ENCODE measurements at regions not wholly inside any gene's neighbourhood (a gene's known extent, or its start where the extent isn't known, plus 50 kb on each side); places are given as distances from the start of the nearest gene placed in this dataset.

GRCh38 chr2:147647816-147648215 is 197.0 kb upstream of the ACVR2A start:
- POLR2A ChIA-PET (ENCODE audit: low non-redundant PET): no interaction called here
- intact Hi-C loops (cut with micrococcal nuclease; ENCODE audit: unreplicated experiment): no loop called here
- no peak for DNase-seq (ENCODE audit: low spot score)
- H3K27me3 ChIP-seq (replicated peaks; ENCODE audit: insufficient read depth, low read depth, low read length, poor library complexity): no peaks in the 10 kb centered on the region
- TF ChIP-seq EZH2 (IDR thresholded peaks at IDR 0.05; ENCODE audit: borderline replicate concordance, low read depth, low read length, poor library complexity, severe bottlenecking): no peak
- TF ChIP-seq CTCF (conservative IDR thresholded peaks at IDR 0.05; ENCODE audit: low read depth, low read length): no peak
- no TSS peak for BruUV-seq (replicated peaks)
- H3K4me1 ChIP-seq (ENCODE audit: insufficient read depth, low read length, poor library complexity, severe bottlenecking): no peaks in the 10 kb centered on the region
- no peaks in the 10 kb centered on the region for H3K36me3 ChIP-seq (ENCODE audit: insufficient read depth, low read length, poor library complexity, severe bottlenecking)
- H3K27ac ChIP-seq (ENCODE audit: low read depth, low read length, poor library complexity, severe bottlenecking): no peak overlapping the region
- no peaks in the 10 kb centered on the region for H3K9me3 ChIP-seq (ENCODE audit: low read depth, low read length, poor library complexity, severe bottlenecking)
- CTCF ChIA-PET: no interaction called here
- no peak overlapping the region for H3K4me3 ChIP-seq (ENCODE audit: low read depth, low read length, poor library complexity, severe bottlenecking)

GRCh38 chr2:147646818-147647468 is 197.9 kb upstream of the ACVR2A start:
- CTCF ChIA-PET: no interaction called here
- H3K4me3 ChIP-seq (ENCODE audit: low read depth, low read length, poor library complexity, severe bottlenecking): no peak overlapping the region
- POLR2A ChIA-PET (ENCODE audit: low non-redundant PET): no interaction called here
- no peaks in the 10 kb centered on the region for H3K27me3 ChIP-seq (replicated peaks; ENCODE audit: insufficient read depth, low read depth, low read length, poor library complexity)
- H3K36me3 ChIP-seq (ENCODE audit: insufficient read depth, low read length, poor library complexity, severe bottlenecking): no peaks in the 10 kb centered on the region
- intact Hi-C loops (cut with micrococcal nuclease; ENCODE audit: unreplicated experiment): no loop called here
- no peaks in the 10 kb centered on the region for H3K4me1 ChIP-seq (ENCODE audit: insufficient read depth, low read length, poor library complexity, severe bottlenecking)
- no peaks in the 10 kb centered on the region for H3K9me3 ChIP-seq (ENCODE audit: low read depth, low read length, poor library complexity, severe bottlenecking)
- no TSS peak for BruUV-seq (replicated peaks)
- peak; percentile 45 for DNase-seq (ENCODE audit: low spot score)
- TF ChIP-seq CTCF (conservative IDR thresholded peaks at IDR 0.05; ENCODE audit: low read depth, low read length): no peak
- no peak for TF ChIP-seq EZH2 (IDR thresholded peaks at IDR 0.05; ENCODE audit: borderline replicate concordance, low read depth, low read length, poor library complexity, severe bottlenecking)
- no peak overlapping the region for H3K27ac ChIP-seq (ENCODE audit: low read depth, low read length, poor library complexity, severe bottlenecking)

GRCh38 chr2:147644491-147644890 is 200.3 kb upstream of the ACVR2A start:
- BruUV-seq (replicated peaks): no TSS peak
- no peak for TF ChIP-seq CTCF (conservative IDR thresholded peaks at IDR 0.05; ENCODE audit: low read depth, low read length)
- TF ChIP-seq EZH2 (IDR thresholded peaks at IDR 0.05; ENCODE audit: borderline replicate concordance, low read depth, low read length, poor library complexity, severe bottlenecking): no peak
- ChIA-PET CTCF (no interaction called here), POLR2A (ENCODE audit: low non-redundant PET) (no interaction called here)
- Histone ChIP-seq H3K36me3 (ENCODE audit: insufficient read depth, low read length, poor library complexity, severe bottlenecking) (no peaks in the 10 kb centered on the region), H3K4me1 (ENCODE audit: insufficient read depth, low read length, poor library complexity, severe bottlenecking) (no peaks in the 10 kb centered on the region), H3K4me3 (ENCODE audit: low read depth, low read length, poor library complexity, severe bottlenecking) (no peak overlapping the region), H3K27ac (ENCODE audit: low read depth, low read length, poor library complexity, severe bottlenecking) (no peak overlapping the region), H3K27me3 (replicated peaks; ENCODE audit: insufficient read depth, low read depth, low read length, poor library complexity) (no peaks in the 10 kb centered on the region), H3K9me3 (ENCODE audit: low read depth, low read length, poor library complexity, severe bottlenecking) (no peaks in the 10 kb centered on the region)
- no peak for DNase-seq (ENCODE audit: low spot score)
- intact Hi-C loops (cut with micrococcal nuclease; ENCODE audit: unreplicated experiment): no loop called here
